ENCODE measurements at regions not wholly inside any gene's neighbourhood (a gene's known extent, or its start where the extent isn't known, plus 50 kb on each side); places are given as distances from the start of the nearest gene placed in this dataset.
"Not testable (repeated sequence)": the region's sequence is repeated elsewhere in the genome, so short reads cannot be mapped to it uniquely, and the experiment has no call there.

GRCh38 chr7:13014011-13014410 is 326.6 kb downstream of the ARL4A start:
- Histone ChIP-seq H3K27me3 (ENCODE audit: insufficient read depth, low read length) (no peaks in the 10 kb centered on the region), H3K36me3 (ENCODE audit: insufficient read depth, low read length) (no peaks in the 10 kb centered on the region), H3K9me3 (ENCODE audit: low read length) (peaks cover 3% of the 10 kb centered on the region), H3K4me3 (ENCODE audit: low read length) (no peak overlapping the region), H2AFZ (ENCODE audit: low read depth, low read length) (no peak overlapping the region), H3K4me1 (ENCODE audit: insufficient read depth, low read length) (peaks cover 39% of the 10 kb centered on the region)

- H2AFZ ChIP-seq (ENCODE audit: low read depth, low read length) = no peak overlapping the region
- H3K4me1 ChIP-seq (ENCODE audit: insufficient read depth, low read length) = peaks cover 54% of the 10 kb centered on the region
- no peaks in the 10 kb centered on the region for H3K27me3 ChIP-seq (ENCODE audit: insufficient read depth, low read length)
- H3K36me3 ChIP-seq (ENCODE audit: insufficient read depth, low read length) = no peaks in the 10 kb centered on the region
- peak overlapping the region; percentile 43 for H3K4me3 ChIP-seq (ENCODE audit: low read length)
- H3K9me3 ChIP-seq (ENCODE audit: low read length) = no peaks in the 10 kb centered on the region
Observed at GRCh38 chr7:13016036-13016581, 328.7 kb downstream of the ARL4A start.

GRCh38 chr7:13016592-13017332 is 329.3 kb downstream of the ARL4A start:
- Histone ChIP-seq H3K4me3 (ENCODE audit: low read length) (peak overlapping the region; percentile 43), H3K36me3 (ENCODE audit: insufficient read depth, low read length) (no peaks in the 10 kb centered on the region), H3K4me1 (ENCODE audit: insufficient read depth, low read length) (peaks cover 61% of the 10 kb centered on the region), H3K9me3 (ENCODE audit: low read length) (no peaks in the 10 kb centered on the region), H3K27me3 (ENCODE audit: insufficient read depth, low read length) (no peaks in the 10 kb centered on the region), H2AFZ (ENCODE audit: low read depth, low read length) (no peak overlapping the region)

- H2AFZ ChIP-seq (ENCODE audit: low read depth, low read length) = no peak overlapping the region
- no peaks in the 10 kb centered on the region for H3K9me3 ChIP-seq (ENCODE audit: low read length)
- H3K4me1 ChIP-seq (ENCODE audit: insufficient read depth, low read length) = peaks cover 67% of the 10 kb centered on the region
- H3K4me3 ChIP-seq (ENCODE audit: low read length) = peak overlapping the region; percentile 43
- no peaks in the 10 kb centered on the region for H3K36me3 ChIP-seq (ENCODE audit: insufficient read depth, low read length)
- H3K27me3 ChIP-seq (ENCODE audit: insufficient read depth, low read length) = no peaks in the 10 kb centered on the region
Observed at GRCh38 chr7:13017333-13017857, 330.0 kb downstream of the ARL4A start.

- H3K36me3 ChIP-seq (ENCODE audit: insufficient read depth, low read length) = no peaks in the 10 kb centered on the region
- no peaks in the 10 kb centered on the region for H3K27me3 ChIP-seq (ENCODE audit: insufficient read depth, low read length)
- H3K4me3 ChIP-seq (ENCODE audit: low read length) = peak overlapping the region; percentile 43
- peaks cover 72% of the 10 kb centered on the region for H3K4me1 ChIP-seq (ENCODE audit: insufficient read depth, low read length)
- H2AFZ ChIP-seq (ENCODE audit: low read depth, low read length) = no peak overlapping the region
- H3K9me3 ChIP-seq (ENCODE audit: low read length) = no peaks in the 10 kb centered on the region
Observed at GRCh38 chr7:13017881-13018280, 330.4 kb downstream of the ARL4A start.

- Histone ChIP-seq H3K4me1 (ENCODE audit: insufficient read depth, low read length) (peaks cover 60% of the 10 kb centered on the region), H2AFZ (ENCODE audit: low read depth, low read length) (peak overlapping the region; percentile 58), H3K9me3 (ENCODE audit: low read length) (no peaks in the 10 kb centered on the region), H3K36me3 (ENCODE audit: insufficient read depth, low read length) (no peaks in the 10 kb centered on the region), H3K4me3 (ENCODE audit: low read length) (peak overlapping the region; percentile 28), H3K27me3 (ENCODE audit: insufficient read depth, low read length) (no peaks in the 10 kb centered on the region)
Observed at GRCh38 chr7:13021566-13022300, 334.3 kb downstream of the ARL4A start.

- H2AFZ ChIP-seq (ENCODE audit: low read depth, low read length) = no peak overlapping the region
- H3K9me3 ChIP-seq (ENCODE audit: low read length) = no peaks in the 10 kb centered on the region
- H3K27me3 ChIP-seq (ENCODE audit: insufficient read depth, low read length) = no peaks in the 10 kb centered on the region
- H3K36me3 ChIP-seq (ENCODE audit: insufficient read depth, low read length) = no peaks in the 10 kb centered on the region
- H3K4me1 ChIP-seq (ENCODE audit: insufficient read depth, low read length) = peaks cover 58% of the 10 kb centered on the region
- no peak overlapping the region for H3K4me3 ChIP-seq (ENCODE audit: low read length)
Observed at GRCh38 chr7:13024121-13024674, 336.8 kb downstream of the ARL4A start.

GRCh38 chr7:13025043-13025442 is 337.6 kb downstream of the ARL4A start:
- not testable (repeated sequence) for H2AFZ ChIP-seq (ENCODE audit: low read depth, low read length); H3K36me3 ChIP-seq (ENCODE audit: insufficient read depth, low read length); H3K4me3 ChIP-seq (ENCODE audit: low read length); H3K9me3 ChIP-seq (ENCODE audit: low read length); H3K27me3 ChIP-seq (ENCODE audit: insufficient read depth, low read length)
- peaks cover 56% of the 10 kb centered on the region for H3K4me1 ChIP-seq (ENCODE audit: insufficient read depth, low read length)

GRCh38 chr7:13027321-13027720 is 339.9 kb downstream of the ARL4A start:
- H3K9me3 ChIP-seq (ENCODE audit: low read length) = no peaks in the 10 kb centered on the region
- H3K4me1 ChIP-seq (ENCODE audit: insufficient read depth, low read length) = peaks cover 56% of the 10 kb centered on the region

GRCh38 chr7:13028036-13028824 is 340.8 kb downstream of the ARL4A start:
- no peak overlapping the region for H2AFZ ChIP-seq (ENCODE audit: low read depth, low read length)
- H3K9me3 ChIP-seq (ENCODE audit: low read length) = no peaks in the 10 kb centered on the region
- no peaks in the 10 kb centered on the region for H3K36me3 ChIP-seq (ENCODE audit: insufficient read depth, low read length)
- no peak overlapping the region for H3K4me3 ChIP-seq (ENCODE audit: low read length)
- H3K27me3 ChIP-seq (ENCODE audit: insufficient read depth, low read length) = no peaks in the 10 kb centered on the region
- H3K4me1 ChIP-seq (ENCODE audit: insufficient read depth, low read length) = peaks cover 56% of the 10 kb centered on the region

More at GRCh38 chr7:13027321-13027720, 339.9 kb downstream of the ARL4A start:
- H3K36me3 ChIP-seq (ENCODE audit: insufficient read depth, low read length) = no peaks in the 10 kb centered on the region
- no peaks in the 10 kb centered on the region for H3K27me3 ChIP-seq (ENCODE audit: insufficient read depth, low read length)
- H3K4me3 ChIP-seq (ENCODE audit: low read length) = no peak overlapping the region
- no peak overlapping the region for H2AFZ ChIP-seq (ENCODE audit: low read depth, low read length)

GRCh38 chr7:13028825-13029099 is 341.3 kb downstream of the ARL4A start:
- H3K9me3 ChIP-seq (ENCODE audit: low read length) = no peaks in the 10 kb centered on the region
- no peak overlapping the region for H2AFZ ChIP-seq (ENCODE audit: low read depth, low read length)
- no peaks in the 10 kb centered on the region for H3K36me3 ChIP-seq (ENCODE audit: insufficient read depth, low read length)
- H3K27me3 ChIP-seq (ENCODE audit: insufficient read depth, low read length) = no peaks in the 10 kb centered on the region
- no peak overlapping the region for H3K4me3 ChIP-seq (ENCODE audit: low read length)
- peaks cover 58% of the 10 kb centered on the region for H3K4me1 ChIP-seq (ENCODE audit: insufficient read depth, low read length)

- H3K27me3 ChIP-seq (ENCODE audit: insufficient read depth, low read length) = no peaks in the 10 kb centered on the region
- no peak overlapping the region for H2AFZ ChIP-seq (ENCODE audit: low read depth, low read length)
- no peak overlapping the region for H3K4me3 ChIP-seq (ENCODE audit: low read length)
- no peaks in the 10 kb centered on the region for H3K9me3 ChIP-seq (ENCODE audit: low read length)
- peaks cover 64% of the 10 kb centered on the region for H3K4me1 ChIP-seq (ENCODE audit: insufficient read depth, low read length)
- no peaks in the 10 kb centered on the region for H3K36me3 ChIP-seq (ENCODE audit: insufficient read depth, low read length)
Observed at GRCh38 chr7:13031468-13031867, 344.0 kb downstream of the ARL4A start.

Measured in neuron (in vitro differentiated cells).